WTC11 (cell line): ENCODE measurements at regions not wholly inside any gene's neighbourhood (a gene's known extent, or its start where the extent isn't known, plus 50 kb on each side); places are given as distances from the start of the nearest gene placed in this dataset.

Experiments used
- ATAC-seq: fragments of 200-7000 bp; cut with Tn5 transposase; 2 replicates; pipeline ENCODE4 v1.10.0; 2021; ENCODE audit warnings: mild to moderate bottlenecking, moderate library complexity
- CTCF ChIA-PET: fragments of 300-600 bp; sonication (Branson Sonifier 250); formaldehyde crosslinking; loops from one replicate; lab custom pipeline; 2021; ENCODE audit warnings: antibody characterized with exemption; lab: Charles Lee
- POLR2A ChIA-PET: fragments of 350-600 bp; sonication (Branson Sonifier 250); formaldehyde crosslinking; loops from one replicate; lab custom pipeline; 2021; ENCODE audit warnings: antibody characterized with exemption; lab: Charles Lee
- DNase-seq: peaks from one replicate; pipeline ENCODE4 v3.0.0; 2021; ENCODE audit warnings: low spot score
- H3K27ac Mint-ChIP-seq: 2 replicates; pipeline ENCODE4 v1.8.0; 2021; ENCODE audit warnings: mixed read lengths
- H3K27me3 Mint-ChIP-seq: 2 replicates; pipeline ENCODE4 v1.8.0; 2021; ENCODE audit warnings: low read depth, mild to moderate bottlenecking, moderate library complexity, mixed read lengths
- H3K36me3 Mint-ChIP-seq: 2 replicates; pipeline ENCODE4 v1.8.0; 2021; ENCODE audit warnings: mixed read lengths
- H3K4me1 Mint-ChIP-seq: 2 replicates; pipeline ENCODE4 v1.8.0; 2022; ENCODE audit warnings: mixed read lengths
- H3K4me3 Mint-ChIP-seq: 2 replicates; pipeline ENCODE4 v1.8.0; 2021; ENCODE audit warnings: mild to moderate bottlenecking, moderate library complexity, mixed read lengths
- H3K9me3 Mint-ChIP-seq: 2 replicates; pipeline ENCODE4 v1.8.0; 2021; ENCODE audit warnings: mixed read lengths
- ARID4B ChIP-seq: sonication (generic); formaldehyde crosslinking; IDR thresholded peaks from 2 replicates; pipeline ENCODE4 v1.8.0; 2023; ENCODE audit warnings: missing genetic modification reagents, mild to moderate bottlenecking, borderline replicate concordance
- CREB1 ChIP-seq: sonication (generic); formaldehyde crosslinking; IDR thresholded peaks from 2 replicates; pipeline ENCODE4 v1.8.0; 2023; ENCODE audit warnings: mild to moderate bottlenecking, missing genetic modification reagents
- FOXP4 ChIP-seq: sonication (generic); formaldehyde crosslinking; IDR thresholded peaks from 2 replicates; pipeline ENCODE4 v1.8.0; 2022; ENCODE audit warnings: mild to moderate bottlenecking, missing genetic modification reagents
- GABPB1 ChIP-seq: sonication (generic); formaldehyde crosslinking; IDR thresholded peaks from 2 replicates; pipeline ENCODE4 v1.8.1; 2023; ENCODE audit warnings: mild to moderate bottlenecking, missing genetic modification reagents
- JAZF1 ChIP-seq: fragments of 250-450 bp; sonication (Bioruptor Pico); IDR thresholded peaks from 2 replicates; pipeline ENCODE4 v1.9.0; 2021; ENCODE audit warnings: moderate library complexity, mild to moderate bottlenecking, inconsistent platforms
- MLX ChIP-seq: sonication (generic); formaldehyde crosslinking; IDR thresholded peaks from 2 replicates; pipeline ENCODE4 v1.8.1; 2023; ENCODE audit warnings: mild to moderate bottlenecking, missing genetic modification reagents, moderate library complexity
- MYBL2 ChIP-seq: sonication (generic); formaldehyde crosslinking; IDR thresholded peaks from 2 replicates; pipeline ENCODE4 v1.8.1; 2023; ENCODE audit warnings: mild to moderate bottlenecking, moderate library complexity, missing genetic modification reagents
- NFATC4 ChIP-seq: fragments of 250-450 bp; sonication (Bioruptor Pico); IDR thresholded peaks from 2 replicates; pipeline ENCODE4 v1.9.0; 2021; ENCODE audit warnings: mild to moderate bottlenecking
- NFE2L1 ChIP-seq: sonication (generic); formaldehyde crosslinking; IDR thresholded peaks from 2 replicates; pipeline ENCODE4 v1.8.1; 2023; ENCODE audit warnings: missing genetic modification reagents
- RELA ChIP-seq: sonication (generic); formaldehyde crosslinking; IDR thresholded peaks from 2 replicates; pipeline ENCODE4 v1.8.1; 2022; ENCODE audit warnings: missing genetic modification reagents, mild to moderate bottlenecking, borderline replicate concordance
- RORB ChIP-seq: fragments of 250-450 bp; sonication (Bioruptor Pico); IDR thresholded peaks from 2 replicates; pipeline ENCODE4 v1.9.0; 2021; ENCODE audit warnings: mild to moderate bottlenecking
- SMAD3 ChIP-seq: sonication (generic); formaldehyde crosslinking; IDR thresholded peaks from 2 replicates; pipeline ENCODE4 v1.8.0; 2022; ENCODE audit warnings: missing genetic modification reagents, mild to moderate bottlenecking, borderline replicate concordance
- SOX15 ChIP-seq: fragments of 250-450 bp; sonication (Bioruptor Pico); IDR thresholded peaks from 2 replicates; pipeline ENCODE4 v1.9.0; 2021; ENCODE audit warnings: mild to moderate bottlenecking
- TEAD1 ChIP-seq: sonication (generic); formaldehyde crosslinking; IDR thresholded peaks from 2 replicates; pipeline ENCODE4 v1.8.0; 2022; ENCODE audit warnings: mild to moderate bottlenecking, missing genetic modification reagents
- TP53 ChIP-seq: sonication (generic); formaldehyde crosslinking; IDR thresholded peaks from 2 replicates; pipeline ENCODE4 v1.8.1; 2023; ENCODE audit warnings: mild to moderate bottlenecking, missing genetic modification reagents
- ZBTB21 ChIP-seq: sonication (generic); formaldehyde crosslinking; IDR thresholded peaks from 2 replicates; pipeline ENCODE4 v1.8.1; 2023; ENCODE audit warnings: mild to moderate bottlenecking, missing genetic modification reagents, borderline replicate concordance
- ZBTB43 ChIP-seq: sonication (generic); formaldehyde crosslinking; IDR thresholded peaks from 2 replicates; pipeline ENCODE4 v1.8.1; 2023; ENCODE audit warnings: mild to moderate bottlenecking, missing genetic modification reagents
- ZNF532 ChIP-seq: fragments of 250-450 bp; sonication (Bioruptor Pico); IDR thresholded peaks from 2 replicates; pipeline ENCODE4 v1.9.0; 2021; ENCODE audit warnings: mild to moderate bottlenecking, borderline replicate concordance

GRCh38 chr6:19128701-19129100 is 708.5 kb upstream of the ID4 start:
- H3K27ac Mint-ChIP-seq = no peak overlapping the region
- H3K4me3 Mint-ChIP-seq = no peak overlapping the region
- no peaks in the 10 kb centered on the region for H3K36me3 Mint-ChIP-seq
- H3K27me3 Mint-ChIP-seq = no peaks in the 10 kb centered on the region
- ATAC-seq = no peak
- H3K9me3 Mint-ChIP-seq = peaks cover under 1% of the 10 kb centered on the region; the same call in 1 of the 2 replicates
- peaks cover 3% of the 10 kb centered on the region; the same call in 1 of the 2 replicates for H3K4me1 Mint-ChIP-seq
- no peak for DNase-seq
- CTCF ChIA-PET = interaction anchor here (0.6 kb wide), 1 partner anchor 408 kb away, joined by 3 read pairs; no protein-coding TSS in a partner anchor
- TF ChIP-seq FOXP4 (CRISPR knock-in tag) = no peak
- TF ChIP-seq MYBL2 = no peak
- no peak for TF ChIP-seq SMAD3 (CRISPR knock-in tag)
- TF ChIP-seq NFE2L1 (CRISPR knock-in tag) = no peak
- no peak for TF ChIP-seq MLX (CRISPR knock-in tag)
- TF ChIP-seq ZBTB43 (CRISPR knock-in tag) = no peak
- TF ChIP-seq ZNF532 (CRISPR knock-in tag) = no peak
- TF ChIP-seq NFATC4 (CRISPR knock-in tag) = no peak
- no peak for TF ChIP-seq ARID4B (CRISPR knock-in tag)
- TF ChIP-seq RELA (CRISPR knock-in tag) = no peak
- no peak for TF ChIP-seq TEAD1
- no peak for TF ChIP-seq JAZF1 (CRISPR knock-in tag)
- no peak for TF ChIP-seq RORB
- no peak for TF ChIP-seq ZBTB21 (CRISPR knock-in tag)
- TF ChIP-seq TP53 (CRISPR knock-in tag) = no peak
- TF ChIP-seq GABPB1 (CRISPR knock-in tag) = no peak
- TF ChIP-seq CREB1 (CRISPR knock-in tag) = no peak
- TF ChIP-seq SOX15 (CRISPR knock-in tag) = no peak
- TF ChIP-seq, all 79 proteins: peak for 0
- POLR2A ChIA-PET = no interaction called here
